H9 (cell line): ENCODE measurements at regions not wholly inside any gene's neighbourhood (a gene's known extent, or its start where the extent isn't known, plus 50 kb on each side); places are given as distances from the start of the nearest gene placed in this dataset.

Experiments used
- DNase-seq: peaks from one replicate; pipeline ENCODE4 v3.0.0-alpha.2; 2017
- H2AFZ ChIP-seq: one replicate; pipeline ENCODE4 v1.6.1; 2013; ENCODE audit warnings: mild to moderate bottlenecking, low read length, control low read depth, moderate library complexity
- H2AK5ac ChIP-seq: 2 replicates; pipeline ENCODE4 v1.6.1; 2013; ENCODE audit warnings: low read length, control low read depth, mixed read lengths; ENCODE audit not compliant: insufficient read length
- H2BK120ac ChIP-seq: one replicate; pipeline ENCODE4 v1.6.1; 2013; ENCODE audit warnings: low read depth, mild to moderate bottlenecking, low read length, control low read depth, inconsistent platforms; ENCODE audit not compliant: poor library complexity, severe bottlenecking
- H2BK12ac ChIP-seq: 2 replicates; pipeline ENCODE4 v1.6.1; 2013; ENCODE audit warnings: low read length, control low read depth, mixed read lengths, low read depth; ENCODE audit not compliant: insufficient read length
- H2BK15ac ChIP-seq: 2 replicates; pipeline ENCODE4 v1.6.1; 2013; ENCODE audit warnings: low read depth, low read length, control low read depth
- H2BK20ac ChIP-seq: one replicate; pipeline ENCODE4 v1.6.1; 2013; ENCODE audit warnings: low read depth, mild to moderate bottlenecking, low read length, control low read depth, inconsistent platforms; ENCODE audit not compliant: poor library complexity, severe bottlenecking
- H2BK5ac ChIP-seq: 2 replicates; pipeline ENCODE4 v1.6.1; 2013; ENCODE audit warnings: low read length, control low read depth, mixed read lengths; ENCODE audit not compliant: insufficient read length
- H3K14ac ChIP-seq: 2 replicates; pipeline ENCODE4 v1.6.1; 2013; ENCODE audit warnings: low read length, control low read depth; ENCODE audit not compliant: insufficient read depth
- H3K18ac ChIP-seq: 2 replicates; pipeline ENCODE4 v1.6.1; 2013; ENCODE audit warnings: low read depth, mild to moderate bottlenecking, mixed read lengths, low read length, control low read depth; ENCODE audit not compliant: insufficient read length
- H3K23ac ChIP-seq: 2 replicates; pipeline ENCODE4 v1.6.1; 2013; ENCODE audit warnings: low read length, control low read depth, mixed read lengths, low read depth; ENCODE audit not compliant: insufficient read length
- H3K23me2 ChIP-seq: 2 replicates; pipeline ENCODE4 v1.6.1; 2013; ENCODE audit warnings: low read depth, mild to moderate bottlenecking, mixed read lengths, low read length, control low read depth; ENCODE audit not compliant: insufficient read length, poor library complexity, severe bottlenecking
- H3K27ac ChIP-seq: 2 replicates; pipeline ENCODE4 v1.5.1; 2013; ENCODE audit warnings: low read length, control low read depth, mixed read lengths, low read depth; ENCODE audit not compliant: insufficient read length
- H3K27me3 ChIP-seq: 2 replicates; pipeline ENCODE4 v1.6.1; 2013; ENCODE audit warnings: low read length, control low read depth, inconsistent platforms; ENCODE audit not compliant: insufficient read depth
- H3K4ac ChIP-seq: 2 replicates; pipeline ENCODE4 v1.6.1; 2013; ENCODE audit warnings: low read depth, mild to moderate bottlenecking, control low read depth, inconsistent platforms, low read length, moderate library complexity
- H3K4me1 ChIP-seq: 2 replicates; pipeline ENCODE4 v1.6.1; 2013; ENCODE audit warnings: low read length, control low read depth, inconsistent platforms; ENCODE audit not compliant: insufficient read depth
- H3K4me2 ChIP-seq: 2 replicates; pipeline ENCODE4 v1.6.1; 2013; ENCODE audit warnings: low read length, control low read depth, mixed read lengths; ENCODE audit not compliant: insufficient read length, insufficient read depth
- H3K56ac ChIP-seq: 2 replicates; pipeline ENCODE4 v1.6.1; 2013; ENCODE audit warnings: low read depth, mild to moderate bottlenecking, mixed read lengths, low read length, control low read depth; ENCODE audit not compliant: insufficient read length
- H3K79me1 ChIP-seq: 2 replicates; pipeline ENCODE4 v1.6.1; 2013; ENCODE audit warnings: low read depth, mild to moderate bottlenecking, moderate library complexity, low read length, control low read depth, inconsistent platforms; ENCODE audit not compliant: insufficient read depth, poor library complexity, severe bottlenecking
- H3K79me2 ChIP-seq: 2 replicates; pipeline ENCODE4 v1.6.1; 2013; ENCODE audit warnings: low read length, control low read depth, inconsistent platforms; ENCODE audit not compliant: insufficient read depth
- H3K9ac ChIP-seq: 2 replicates; pipeline ENCODE4 v1.6.1; 2013; ENCODE audit warnings: low read length, control low read depth, mixed read lengths; ENCODE audit not compliant: insufficient read length; ENCODE audit errors: extremely low read depth
- H3K9me3 ChIP-seq: one replicate; pipeline ENCODE4 v1.6.1; 2013; ENCODE audit warnings: low read depth, low read length, inconsistent platforms; ENCODE audit not compliant: control insufficient read depth
- H3T11ph ChIP-seq: one replicate; pipeline ENCODE4 v1.6.1; 2013; ENCODE audit warnings: mild to moderate bottlenecking, low read length, control low read depth, inconsistent platforms
- H4K20me1 ChIP-seq: one replicate; pipeline ENCODE4 v1.6.1; 2013; ENCODE audit not compliant: control insufficient read depth, insufficient read length, insufficient read depth
- H4K5ac ChIP-seq: 2 replicates; pipeline ENCODE4 v1.6.1; 2013; ENCODE audit warnings: low read depth, mild to moderate bottlenecking, mixed read lengths, low read length, control low read depth; ENCODE audit not compliant: insufficient read length
- H4K8ac ChIP-seq: replicated peaks from 2 replicates; pipeline ENCODE4 v1.6.1; 2013; ENCODE audit warnings: low read length, control low read depth, mixed read lengths, low read depth; ENCODE audit not compliant: insufficient read length
- H4K91ac ChIP-seq: 2 replicates; pipeline ENCODE4 v1.6.1; 2013; ENCODE audit warnings: low read depth, mild to moderate bottlenecking, moderate library complexity, mixed read lengths, low read length, control low read depth; ENCODE audit not compliant: insufficient read length
- H3K27ac Mint-ChIP-seq, 3 experiments: 2 replicates in 2 of 3; 3 replicates in 1 of 3; pipeline ENCODE4 v1.8.0; 2020 to 2021; ENCODE audit warnings: mixed read lengths in 3 of 3, mild to moderate bottlenecking in 1 of 3, moderate library complexity in 1 of 3
- H3K27me3 Mint-ChIP-seq: 2 replicates; pipeline ENCODE4 v1.8.0; 2021; ENCODE audit warnings: low read depth, mild to moderate bottlenecking, moderate library complexity, mixed read lengths
- H3K36me3 Mint-ChIP-seq, 3 experiments: 2 replicates in 2 of 3; 3 replicates in 1 of 3; pipeline ENCODE4 v1.8.0; 2020 to 2021; ENCODE audit warnings: low read depth in 3 of 3, mixed read lengths in 3 of 3; ENCODE audit not compliant: insufficient read depth in 1 of 3
- H3K4me1 Mint-ChIP-seq, 2 experiments: 2 replicates each; pipeline ENCODE4 v1.8.0; 2020; ENCODE audit warnings: mixed read lengths in 2 of 2
- H3K4me3 Mint-ChIP-seq, 2 experiments: 2 replicates in 1 of 2; 3 replicates in 1 of 2; pipeline ENCODE4 v1.8.0; 2020 to 2021; ENCODE audit warnings: mild to moderate bottlenecking in 2 of 2, mixed read lengths in 2 of 2, moderate library complexity in 1 of 2
- H3K9me3 Mint-ChIP-seq, 2 experiments: 2 replicates in 1 of 2; 3 replicates in 1 of 2; pipeline ENCODE4 v1.8.0; 2020; ENCODE audit warnings: mild to moderate bottlenecking in 2 of 2, mixed read lengths in 2 of 2, moderate library complexity in 1 of 2
- WGBS: extraction: QIAGEN DNeasy Blood & Tissue Kit; methylation state at CpG from one replicate; pipeline ENCODE4 v1.1.7; 2013; ENCODE audit warnings: missing lambda C conversion rate, low lambda C conversion rate, mixed read lengths; ENCODE audit not compliant: insufficient read length; ENCODE audit errors: extremely low coverage; 5-methylcytosine and 5-hydroxymethylcytosine counted together
- TF ChIP-seq, protein P1 (sequence below): fragments of 200-600 bp; sonication (generic); conservative IDR thresholded peaks from 3 replicates; pipeline ENCODE4 v1.8.0; 2021; ENCODE audit warnings: antibody characterized with exemption, mild to moderate bottlenecking

DNA sequence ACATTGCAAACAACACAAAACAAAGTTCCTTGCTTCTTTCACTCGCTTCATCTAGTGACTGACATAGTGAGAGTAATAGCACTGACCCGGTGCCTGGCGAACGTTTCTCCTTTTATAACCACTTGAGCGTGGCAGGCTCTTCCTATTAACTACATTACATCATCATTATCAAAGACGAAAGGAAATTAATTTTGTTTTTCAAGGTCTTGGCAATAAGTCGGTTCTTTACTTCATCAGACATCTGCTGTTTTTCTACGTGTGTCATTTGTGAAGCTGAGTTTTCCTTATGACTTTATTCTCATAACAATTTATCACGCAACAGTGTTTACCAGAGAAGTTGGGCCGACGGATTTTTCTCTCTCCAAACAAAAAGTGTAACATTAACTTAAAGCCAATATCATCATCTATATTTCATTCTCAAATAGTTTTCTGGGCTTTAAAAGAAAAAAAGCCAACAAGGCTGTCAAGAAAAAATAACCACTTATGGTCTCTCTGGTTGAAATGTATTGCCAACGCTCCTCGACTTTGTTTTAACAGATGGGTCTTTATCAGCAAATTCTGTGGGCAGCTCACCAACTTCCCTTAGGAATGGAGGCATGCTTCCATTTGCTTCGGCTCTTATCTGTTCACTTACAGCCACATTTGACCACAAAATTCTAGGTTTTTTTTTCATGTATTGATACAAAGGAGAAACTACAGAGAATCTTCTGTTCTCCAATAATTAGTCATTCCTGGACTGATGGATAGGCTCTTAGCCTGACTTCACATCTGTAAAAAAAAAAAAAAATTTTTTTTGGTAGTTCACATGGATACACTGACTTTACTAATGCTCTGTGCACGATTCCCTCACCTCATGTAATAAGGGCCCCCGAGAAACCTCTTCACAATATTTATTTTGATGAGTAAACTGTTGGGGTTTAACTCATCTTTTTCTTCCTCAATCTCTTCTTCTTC lies 97.1 kb upstream of the CDKN3 start:
- no peaks in the 10 kb centered on the region for H3K4me1 Mint-ChIP-seq

More for the DNA sequence above, 97.1 kb upstream of the CDKN3 start:
- Histone ChIP-seq H2AFZ (no peak overlapping the region), H3K4ac (no peak overlapping the region), H4K5ac (no peak overlapping the region), H3T11ph (no peak overlapping the region), H3K56ac (no peak overlapping the region), H3K79me2 (no peaks in the 10 kb centered on the region), H2BK20ac (no peak overlapping the region), H2BK12ac (no peak overlapping the region), H3K9ac (no peak overlapping the region), H3K4me2 (no peak overlapping the region), H2BK15ac (no peak overlapping the region), H3K4me1 (no peaks in the 10 kb centered on the region), H3K14ac (no peak overlapping the region), H3K23ac (no peak overlapping the region), H2BK120ac (no peak overlapping the region), H4K91ac (no peak overlapping the region), H2BK5ac (no peak overlapping the region), H4K8ac (no peak overlapping the region), H4K20me1 (no peaks in the 10 kb centered on the region), H3K23me2 (no peaks in the 10 kb centered on the region), H3K79me1 (no peaks in the 10 kb centered on the region), H3K9me3 (no peaks in the 10 kb centered on the region), H3K18ac (no peak overlapping the region), H3K27me3 (no peaks in the 10 kb centered on the region; the same call in 1 of the 2 replicates), H2AK5ac (no peak overlapping the region), H3K27ac (no peak overlapping the region)
- no CpG with 5 or more reads among the region's 16 CpGs for WGBS
- Mint-ChIP-seq H3K4me3 (no peak overlapping the region), H3K27me3 (no peaks in the 10 kb centered on the region), H3K9me3 (peaks cover 4% of the 10 kb centered on the region in 2 experiments; a peak in 2 of 5 replicates), H3K36me3 (peaks cover 0 to 3% (median 2%) of the 10 kb centered on the region in 3 experiments; a peak in 1 of 7 replicates), H3K27ac (no peak overlapping the region)
- DNase-seq: no peak
- TF ChIP-seq, protein P1, sequence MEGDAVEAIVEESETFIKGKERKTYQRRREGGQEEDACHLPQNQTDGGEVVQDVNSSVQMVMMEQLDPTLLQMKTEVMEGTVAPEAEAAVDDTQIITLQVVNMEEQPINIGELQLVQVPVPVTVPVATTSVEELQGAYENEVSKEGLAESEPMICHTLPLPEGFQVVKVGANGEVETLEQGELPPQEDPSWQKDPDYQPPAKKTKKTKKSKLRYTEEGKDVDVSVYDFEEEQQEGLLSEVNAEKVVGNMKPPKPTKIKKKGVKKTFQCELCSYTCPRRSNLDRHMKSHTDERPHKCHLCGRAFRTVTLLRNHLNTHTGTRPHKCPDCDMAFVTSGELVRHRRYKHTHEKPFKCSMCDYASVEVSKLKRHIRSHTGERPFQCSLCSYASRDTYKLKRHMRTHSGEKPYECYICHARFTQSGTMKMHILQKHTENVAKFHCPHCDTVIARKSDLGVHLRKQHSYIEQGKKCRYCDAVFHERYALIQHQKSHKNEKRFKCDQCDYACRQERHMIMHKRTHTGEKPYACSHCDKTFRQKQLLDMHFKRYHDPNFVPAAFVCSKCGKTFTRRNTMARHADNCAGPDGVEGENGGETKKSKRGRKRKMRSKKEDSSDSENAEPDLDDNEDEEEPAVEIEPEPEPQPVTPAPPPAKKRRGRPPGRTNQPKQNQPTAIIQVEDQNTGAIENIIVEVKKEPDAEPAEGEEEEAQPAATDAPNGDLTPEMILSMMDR: no peak
